NCI-H82 treated with DMSO at 0.1 percent for 48 hours (cell line): ENCODE measurements at regions not wholly inside any gene's neighbourhood (a gene's known extent, or its start where the extent isn't known, plus 50 kb on each side); places are given as distances from the start of the nearest gene placed in this dataset.

Source experiments
- DNase-seq: peaks from one replicate; lab custom pipeline; 2025; ENCODE audit not compliant: unreplicated experiment; lab: John Stamatoyannopoulos, UW

- no peak for DNase-seq
Observed at GRCh38 chr2:136376798-136377211, 258.9 kb upstream of the CXCR4 start.

GRCh38 chr2:136376211-136376610 is 258.3 kb upstream of the CXCR4 start:
- DNase-seq, result no peak

GRCh38 chr2:136375017-136375901 is 257.3 kb upstream of the CXCR4 start:
- no peak for DNase-seq

GRCh38 chr2:136373841-136374240 is 255.9 kb upstream of the CXCR4 start:
- no peak for DNase-seq

GRCh38 chr2:136373029-136373428 is 255.1 kb upstream of the CXCR4 start:
- no peak for DNase-seq

GRCh38 chr2:136363900-136364299 is 246.0 kb upstream of the CXCR4 start:
- no peak for DNase-seq

- no peak for DNase-seq
Observed at GRCh38 chr2:136363470-136363869, 245.5 kb upstream of the CXCR4 start.

GRCh38 chr2:136362676-136363390 is 244.9 kb upstream of the CXCR4 start:
- DNase-seq, result no peak

GRCh38 chr2:136361521-136361920 is 243.6 kb upstream of the CXCR4 start:
- no peak for DNase-seq

- no peak for DNase-seq
Observed at GRCh38 chr2:136360790-136361189, 242.8 kb upstream of the CXCR4 start.

- no peak for DNase-seq
Observed at GRCh38 chr2:136359121-136359965, 241.4 kb upstream of the CXCR4 start.

- no peak for DNase-seq
Observed at GRCh38 chr2:136358576-136358975, 240.6 kb upstream of the CXCR4 start.

GRCh38 chr2:136357007-136357380 is 239.0 kb upstream of the CXCR4 start:
- peak; percentile 96 for DNase-seq

GRCh38 chr2:136356125-136357006 is 238.4 kb upstream of the CXCR4 start:
- no peak for DNase-seq

GRCh38 chr2:136351684-136352083 is 233.7 kb upstream of the CXCR4 start:
- DNase-seq, result no peak

- DNase-seq, result no peak
Observed at GRCh38 chr2:136347981-136348380, 230.0 kb upstream of the CXCR4 start.

- DNase-seq, result no peak
Observed at GRCh38 chr2:136344339-136344738, 226.4 kb upstream of the CXCR4 start.

GRCh38 chr2:136342138-136342537 is 224.2 kb upstream of the CXCR4 start:
- no peak for DNase-seq

GRCh38 chr2:136334967-136335366 is 217.0 kb upstream of the CXCR4 start:
- DNase-seq, result no peak

- no peak for DNase-seq
Observed at GRCh38 chr2:136332436-136333095, 214.6 kb upstream of the CXCR4 start.
